CD14-positive monocyte (primary cell): ENCODE measurements at regions not wholly inside any gene's neighbourhood (a gene's known extent, or its start where the extent isn't known, plus 50 kb on each side); places are given as distances from the start of the nearest gene placed in this dataset.
"Not testable (repeated sequence)": the region's sequence is repeated elsewhere in the genome, so short reads cannot be mapped to it uniquely, and the experiment has no call there.

ENCODE experiments used
- DNase-seq, 3 donors: peaks; one replicate each; pipeline ENCODE4 v3.0.0-alpha.2; 2011 to 2022
- H2AFZ ChIP-seq: 2 replicates; pipeline ENCODE4 v1.6.0; 2012; ENCODE audit warnings: mild to moderate bottlenecking, low read depth, low read length, inconsistent platforms; ENCODE audit not compliant: insufficient read depth, poor library complexity, severe bottlenecking
- H3K27ac ChIP-seq, 2 donors: 1 replicate in 1 of 2; 2 replicates in 1 of 2; pipeline ENCODE4 v1.5.1; 2012 to 2013; ENCODE audit warnings: low read length in 2 of 2, control low read depth in 1 of 2, inconsistent platforms in 1 of 2, low read depth in 1 of 2, mild to moderate bottlenecking in 1 of 2
- H3K27me3 ChIP-seq, 2 donors: one replicate each; pipeline versions ENCODE4 v1.6.0 to v1.6.1; 2011 to 2013; ENCODE audit warnings: low read length in 2 of 2; ENCODE audit not compliant: control insufficient read depth in 2 of 2, insufficient read depth in 2 of 2
- H3K36me3 ChIP-seq, 2 donors: replicated peaks in 1 of 2; 1 replicate in 1 of 2; 2 replicates in 1 of 2; pipeline versions ENCODE4 v1.5.1 to v1.6.1; 2012 to 2013; ENCODE audit warnings: low read length in 2 of 2, control low read depth in 1 of 2, inconsistent platforms in 1 of 2, mild to moderate bottlenecking in 1 of 2; ENCODE audit not compliant: insufficient read depth in 2 of 2, control insufficient read depth in 1 of 2
- H3K4me1 ChIP-seq, 2 donors: 1 replicate in 1 of 2; 2 replicates in 1 of 2; pipeline versions ENCODE4 v1.5.1 to v1.6.1; 2012 to 2013; ENCODE audit warnings: low read length in 2 of 2, control low read depth in 1 of 2, inconsistent platforms in 1 of 2, mild to moderate bottlenecking in 1 of 2, moderate library complexity in 1 of 2; ENCODE audit not compliant: insufficient read depth in 2 of 2, control insufficient read depth in 1 of 2
- H3K4me2 ChIP-seq: replicated peaks from 2 replicates; pipeline ENCODE3; 2012; ENCODE audit warnings: low read length, moderate library complexity, mild to moderate bottlenecking; ENCODE audit not compliant: poor library complexity, severe bottlenecking; ENCODE audit errors: extremely low read depth
- H3K4me3 ChIP-seq, 3 experiments: fragments of 200-600 bp in 1 of 3; sonication (generic) in 1 of 3; replicated peaks in 1 of 3; 1 replicate in 2 of 3; 2 replicates in 1 of 3; pipeline ENCODE4 v1.5.1; 2011 to 2013; ENCODE audit warnings: low read length in 3 of 3, mild to moderate bottlenecking in 3 of 3, control low read depth in 2 of 3, low read depth in 2 of 3, inconsistent platforms in 1 of 3, moderate library complexity in 1 of 3
- H3K79me2 ChIP-seq: 2 replicates; pipeline ENCODE4 v1.6.0; 2012; ENCODE audit warnings: mild to moderate bottlenecking, control low read depth, inconsistent platforms, low read length, moderate library complexity; ENCODE audit not compliant: insufficient read depth
- H3K9ac ChIP-seq: 2 replicates; pipeline ENCODE4 v1.6.0; 2017; ENCODE audit warnings: low read length, mild to moderate bottlenecking; ENCODE audit not compliant: insufficient read depth, poor library complexity, severe bottlenecking
- H3K9me3 ChIP-seq, 2 donors: replicated peaks in 1 of 2; 1 replicate in 1 of 2; 2 replicates in 1 of 2; pipeline versions ENCODE4 v1.5.1 to v1.6.1; 2012 to 2013; ENCODE audit warnings: low read length in 2 of 2, control low read depth in 1 of 2; ENCODE audit not compliant: control insufficient read depth in 1 of 2, insufficient read depth in 1 of 2
- H4K20me1 ChIP-seq: 2 replicates; pipeline ENCODE4 v1.6.0; 2012; ENCODE audit warnings: mild to moderate bottlenecking, low read length, control low read depth, moderate library complexity; ENCODE audit not compliant: insufficient read depth
- H3K27ac Mint-ChIP-seq, 7 donors: one replicate each; pipeline ENCODE4 v1.8.0; 2020; ENCODE audit warnings: mild to moderate bottlenecking in 7 of 7, mixed read lengths in 7 of 7, moderate library complexity in 6 of 7, inconsistent platforms in 2 of 7
- H3K27me3 Mint-ChIP-seq, 3 donors: one replicate each; pipeline ENCODE4 v1.8.0; 2021 to 2022; ENCODE audit warnings: low read depth in 3 of 3, mild to moderate bottlenecking in 3 of 3, mixed read lengths in 3 of 3, moderate library complexity in 3 of 3, inconsistent platforms in 1 of 3
- H3K36me3 Mint-ChIP-seq, 2 donors: one replicate each; pipeline ENCODE4 v1.8.0; 2020; ENCODE audit warnings: mixed read lengths in 2 of 2, inconsistent platforms in 1 of 2, mild to moderate bottlenecking in 1 of 2
- H3K4me1 Mint-ChIP-seq: one replicate; pipeline ENCODE4 v1.8.0; 2020; ENCODE audit warnings: mild to moderate bottlenecking, mixed read lengths
- H3K4me3 Mint-ChIP-seq, 2 donors: one replicate each; pipeline ENCODE4 v1.8.0; 2020; ENCODE audit warnings: mild to moderate bottlenecking in 2 of 2, mixed read lengths in 2 of 2, moderate library complexity in 1 of 2
- H3K9me3 Mint-ChIP-seq, 7 donors: one replicate each; pipeline ENCODE4 v1.8.0; 2020 to 2022; ENCODE audit warnings: mixed read lengths in 7 of 7, mild to moderate bottlenecking in 6 of 7, moderate library complexity in 6 of 7, inconsistent platforms in 2 of 7
- WGBS: methylation state at CpG from one replicate; pipeline ENCODE4 v1.1.5; 2013; ENCODE audit warnings: missing lambda C conversion rate; ENCODE audit not compliant: insufficient coverage; 5-methylcytosine and 5-hydroxymethylcytosine counted together
- intact Hi-C, 2 donors: fragments of 100-400 bp; cut with micrococcal nuclease; formaldehyde crosslinking; loops; one replicate each; pipeline versions ENCODE4 v1.15.0 to v1.15.1; 2023
- TF ChIP-seq, protein P1 (sequence below): fragments of 200-600 bp; IDR thresholded peaks from one replicate; pipeline ENCODE4 v1.8.0; 2022; ENCODE audit warnings: antibody characterized with exemption, mild to moderate bottlenecking

DNA sequence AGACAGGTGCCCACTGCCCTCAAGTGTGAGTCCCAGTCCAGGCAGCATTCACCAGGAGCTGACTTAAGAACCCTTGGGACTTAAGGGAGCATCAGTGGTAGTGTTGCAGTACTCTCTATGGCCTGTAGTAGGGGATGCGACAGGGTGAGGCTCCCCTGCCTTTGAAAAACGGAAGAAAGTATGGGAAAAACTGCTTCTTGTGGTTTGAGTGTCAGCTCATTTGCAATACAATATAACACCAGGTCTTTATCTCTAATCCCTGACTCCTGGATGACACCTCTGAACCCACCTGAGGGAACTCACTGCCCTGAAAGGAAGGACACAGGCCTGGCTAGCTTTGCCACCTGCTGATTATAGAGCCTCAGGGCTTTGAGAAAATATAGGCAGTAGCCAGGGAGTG, 176.0 kb downstream of the SMARCA1 start:
- Mint-ChIP-seq H3K9me3 (peaks cover 0 to 10% (median 4%) of the 10 kb centered on the region in 7 donors), H3K36me3 (no peaks in the 10 kb centered on the region), H3K27me3 (peaks cover 0 to 4% (median 0%) of the 10 kb centered on the region in 3 donors), H3K4me1 (no peaks in the 10 kb centered on the region), H3K4me3 (no peak overlapping the region), H3K27ac (peak overlapping the region in 1 of 7 donors; percentile 2)
- TF ChIP-seq, protein P1, sequence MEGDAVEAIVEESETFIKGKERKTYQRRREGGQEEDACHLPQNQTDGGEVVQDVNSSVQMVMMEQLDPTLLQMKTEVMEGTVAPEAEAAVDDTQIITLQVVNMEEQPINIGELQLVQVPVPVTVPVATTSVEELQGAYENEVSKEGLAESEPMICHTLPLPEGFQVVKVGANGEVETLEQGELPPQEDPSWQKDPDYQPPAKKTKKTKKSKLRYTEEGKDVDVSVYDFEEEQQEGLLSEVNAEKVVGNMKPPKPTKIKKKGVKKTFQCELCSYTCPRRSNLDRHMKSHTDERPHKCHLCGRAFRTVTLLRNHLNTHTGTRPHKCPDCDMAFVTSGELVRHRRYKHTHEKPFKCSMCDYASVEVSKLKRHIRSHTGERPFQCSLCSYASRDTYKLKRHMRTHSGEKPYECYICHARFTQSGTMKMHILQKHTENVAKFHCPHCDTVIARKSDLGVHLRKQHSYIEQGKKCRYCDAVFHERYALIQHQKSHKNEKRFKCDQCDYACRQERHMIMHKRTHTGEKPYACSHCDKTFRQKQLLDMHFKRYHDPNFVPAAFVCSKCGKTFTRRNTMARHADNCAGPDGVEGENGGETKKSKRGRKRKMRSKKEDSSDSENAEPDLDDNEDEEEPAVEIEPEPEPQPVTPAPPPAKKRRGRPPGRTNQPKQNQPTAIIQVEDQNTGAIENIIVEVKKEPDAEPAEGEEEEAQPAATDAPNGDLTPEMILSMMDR = no peak
- Histone ChIP-seq H2AFZ (no peak overlapping the region), H3K4me1 (no peaks in the 10 kb centered on the region), H3K9ac (no peak overlapping the region), H3K79me2 (no peaks in the 10 kb centered on the region), H3K9me3 (no peaks in the 10 kb centered on the region), H3K4me3 (no peak overlapping the region), H4K20me1 (no peaks in the 10 kb centered on the region), H3K27ac (no peak overlapping the region), H3K4me2 (no peak overlapping the region), H3K27me3 (no peaks in the 10 kb centered on the region), H3K36me3 (no peaks in the 10 kb centered on the region)
- DNase-seq = no peak
- intact Hi-C loops = no loop called here
- WGBS = no CpG with 5 or more reads among the region's 2 CpGs

DNA sequence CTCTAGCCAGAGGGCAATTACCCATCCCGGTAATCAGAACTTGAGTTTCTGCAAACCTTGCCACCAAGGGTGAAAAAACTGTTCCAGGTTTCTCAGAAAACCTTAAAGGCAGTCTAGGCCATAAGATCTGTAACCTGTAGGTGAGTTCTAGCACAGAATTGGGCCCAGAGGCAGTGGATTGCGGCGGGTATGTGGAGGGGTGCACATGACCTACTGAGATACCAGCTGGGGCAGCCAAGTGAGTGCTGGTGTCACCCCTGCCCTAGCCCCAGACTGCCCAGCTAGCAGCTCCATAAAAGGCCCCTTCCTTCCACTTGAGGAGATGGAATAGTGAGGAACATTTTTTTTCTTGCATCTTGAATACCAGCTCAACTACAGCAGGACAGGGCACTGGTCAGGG, 176.7 kb downstream of the SMARCA1 start:
- no peaks in the 10 kb centered on the region for H3K4me1 Mint-ChIP-seq
- no peaks in the 10 kb centered on the region for H3K36me3 Mint-ChIP-seq

GRCh38 chrX:129337264-129337663, 186.0 kb downstream of the SMARCA1 start:
- not testable (repeated sequence) for H2AFZ ChIP-seq

More for the DNA sequence above, 176.7 kb downstream of the SMARCA1 start:
- H3K79me2 ChIP-seq = no peaks in the 10 kb centered on the region
- peaks cover 0 to 9% (median 4%) of the 10 kb centered on the region in 7 donors for H3K9me3 Mint-ChIP-seq
- H3K27me3 ChIP-seq = no peaks in the 10 kb centered on the region
- H3K36me3 ChIP-seq = no peaks in the 10 kb centered on the region
- WGBS = no CpG with 5 or more reads among the region's 3 CpGs
- no peak for DNase-seq
- TF ChIP-seq, protein P1 = no peak
- H3K27ac ChIP-seq = no peak overlapping the region
- no peak overlapping the region for H2AFZ ChIP-seq
- H3K4me3 Mint-ChIP-seq = no peak overlapping the region
- H3K27ac Mint-ChIP-seq = no peak overlapping the region
- intact Hi-C loops = no loop called here
- H3K9ac ChIP-seq = no peak overlapping the region
- H3K4me2 ChIP-seq = no peak overlapping the region
- no peaks in the 10 kb centered on the region for H4K20me1 ChIP-seq
- H3K27me3 Mint-ChIP-seq = peaks cover 0 to 3% (median 0%) of the 10 kb centered on the region in 3 donors
- no peak overlapping the region for H3K4me3 ChIP-seq
- no peaks in the 10 kb centered on the region for H3K9me3 ChIP-seq
- H3K4me1 ChIP-seq = no peaks in the 10 kb centered on the region

More at GRCh38 chrX:129337264-129337663, 186.0 kb downstream of the SMARCA1 start:
- H3K4me3 Mint-ChIP-seq, H3K9me3 ChIP-seq, H3K27me3 Mint-ChIP-seq, H3K36me3 Mint-ChIP-seq, H3K4me1 ChIP-seq, H3K9ac ChIP-seq, H3K27ac ChIP-seq, H3K27me3 ChIP-seq, H3K4me3 ChIP-seq, DNase-seq, intact Hi-C loops, H3K36me3 ChIP-seq, H3K4me2 ChIP-seq, H3K79me2 ChIP-seq, H3K4me1 Mint-ChIP-seq, H4K20me1 ChIP-seq, H3K27ac Mint-ChIP-seq: not testable (repeated sequence)
- H3K9me3 Mint-ChIP-seq = peaks cover 1 to 26% (median 10%) of the 10 kb centered on the region in 7 donors
- WGBS = no CpG with 5 or more reads among the region's 16 CpGs
